Calu3 (cell line): ENCODE measurements at regions not wholly inside any gene's neighbourhood (a gene's known extent, or its start where the extent isn't known, plus 50 kb on each side); places are given as distances from the start of the nearest gene placed in this dataset.
A peak's percentile ranks its signal among the peaks of the same experiment; 100 is the strongest.

ENCODE experiments used
- BruUV-seq: library from RNA; stranded (reverse); fragments of 400-500 nt; replicated peaks from 2 replicates; lab custom pipeline; 2021; lab: Mats Ljungman, UMichigan
- CTCF ChIA-PET: fragments of 300-600 bp; sonication (Branson Sonifier 250); formaldehyde crosslinking; loops from one replicate; lab custom pipeline; 2022; ENCODE audit warnings: antibody characterized with exemption; lab: Charles Lee
- DNase-seq: peaks from one replicate; pipeline ENCODE4 v3.0.0; 2022
- H3K27ac Mint-ChIP-seq: one replicate; pipeline ENCODE4 v1.8.0; 2022; ENCODE audit warnings: mixed read lengths; ENCODE audit not compliant: unreplicated experiment
- H3K27me3 Mint-ChIP-seq: one replicate; pipeline ENCODE4 v1.8.0; 2022; ENCODE audit warnings: mixed read lengths; ENCODE audit not compliant: unreplicated experiment
- H3K36me3 Mint-ChIP-seq: one replicate; pipeline ENCODE4 v1.8.0; 2022; ENCODE audit warnings: mild to moderate bottlenecking, moderate library complexity, mixed read lengths; ENCODE audit not compliant: insufficient read depth, unreplicated experiment
- H3K4me1 Mint-ChIP-seq: one replicate; pipeline ENCODE4 v1.8.0; 2022; ENCODE audit warnings: mild to moderate bottlenecking, low read depth, mixed read lengths; ENCODE audit not compliant: unreplicated experiment
- H3K4me3 Mint-ChIP-seq: one replicate; pipeline ENCODE4 v1.8.0; 2022; ENCODE audit warnings: mild to moderate bottlenecking, low read depth, moderate library complexity, mixed read lengths; ENCODE audit not compliant: unreplicated experiment
- H3K9me3 Mint-ChIP-seq: one replicate; pipeline ENCODE4 v1.8.0; 2022; ENCODE audit warnings: low read depth, mixed read lengths; ENCODE audit not compliant: unreplicated experiment
- CTCF ChIP-seq: fragments of 200-600 bp; IDR thresholded peaks from one replicate; pipeline ENCODE4 v1.8.0; 2022; ENCODE audit warnings: antibody characterized with exemption; ENCODE audit not compliant: unreplicated experiment
- intact Hi-C: fragments of 100-400 bp; cut with micrococcal nuclease; formaldehyde crosslinking; loops from one replicate; pipeline ENCODE4 v1.10.0; 2022; ENCODE audit not compliant: unreplicated experiment

- TF ChIP-seq CTCF: no peak
- H3K27ac Mint-ChIP-seq: no peak overlapping the region
Observed at GRCh38 chr18:23399067-23399466, 54.0 kb upstream of the RIOK3 start.

GRCh38 chr18:23400918-23401317, 52.2 kb upstream of the RIOK3 start:
- intact Hi-C loops: loop anchor here (10.0 kb wide), 1 partner anchor 586 kb away; no protein-coding TSS in a partner anchor
- H3K36me3 Mint-ChIP-seq: no peaks in the 10 kb centered on the region
- peak overlapping the region; percentile 52 for H3K27ac Mint-ChIP-seq
- no peaks in the 10 kb centered on the region for H3K9me3 Mint-ChIP-seq
- peaks cover 25% of the 10 kb centered on the region for H3K4me1 Mint-ChIP-seq
- no TSS peak for BruUV-seq
- no peak for TF ChIP-seq CTCF
- DNase-seq: no peak
- no peaks in the 10 kb centered on the region for H3K27me3 Mint-ChIP-seq
- no peak overlapping the region for H3K4me3 Mint-ChIP-seq
- CTCF ChIA-PET: interaction anchor here (0.9 to 1.2 kb wide), 2 partner anchors 11 to 12 kb away, joined by 3 read pairs; no protein-coding TSS in a partner anchor

More at GRCh38 chr18:23399067-23399466, 54.0 kb upstream of the RIOK3 start:
- intact Hi-C loops: no loop called here
- BruUV-seq: no TSS peak
- no peak for DNase-seq
- Mint-ChIP-seq H3K9me3 (no peaks in the 10 kb centered on the region), H3K27me3 (no peaks in the 10 kb centered on the region), H3K36me3 (no peaks in the 10 kb centered on the region), H3K4me3 (no peak overlapping the region), H3K4me1 (peaks cover 16% of the 10 kb centered on the region)
- CTCF ChIA-PET: interaction anchor here (1.2 kb wide), 1 partner anchor 13 kb away, joined by 3 read pairs; no protein-coding TSS in a partner anchor

- H3K9me3 Mint-ChIP-seq: no peaks in the 10 kb centered on the region
- no peaks in the 10 kb centered on the region for H3K36me3 Mint-ChIP-seq
- no peaks in the 10 kb centered on the region for H3K27me3 Mint-ChIP-seq
- H3K27ac Mint-ChIP-seq: peak overlapping the region; percentile 52
- CTCF ChIA-PET: interaction anchor here (0.9 to 1.2 kb wide), 2 partner anchors 10 to 11 kb away, joined by 3 read pairs; no protein-coding TSS in a partner anchor
- BruUV-seq: no TSS peak
- H3K4me1 Mint-ChIP-seq: peaks cover 32% of the 10 kb centered on the region
- intact Hi-C loops: loop anchor here (10.0 kb wide), 1 partner anchor 587 kb away; no protein-coding TSS in a partner anchor
- no peak for TF ChIP-seq CTCF
- peak; percentile 38 for DNase-seq
- no peak overlapping the region for H3K4me3 Mint-ChIP-seq
Observed at GRCh38 chr18:23401400-23402347, 51.4 kb upstream of the RIOK3 start.
